ENCODE measurements at regions not wholly inside any gene's neighbourhood (a gene's known extent, or its start where the extent isn't known, plus 50 kb on each side); places are given as distances from the start of the nearest gene placed in this dataset.

DNA sequence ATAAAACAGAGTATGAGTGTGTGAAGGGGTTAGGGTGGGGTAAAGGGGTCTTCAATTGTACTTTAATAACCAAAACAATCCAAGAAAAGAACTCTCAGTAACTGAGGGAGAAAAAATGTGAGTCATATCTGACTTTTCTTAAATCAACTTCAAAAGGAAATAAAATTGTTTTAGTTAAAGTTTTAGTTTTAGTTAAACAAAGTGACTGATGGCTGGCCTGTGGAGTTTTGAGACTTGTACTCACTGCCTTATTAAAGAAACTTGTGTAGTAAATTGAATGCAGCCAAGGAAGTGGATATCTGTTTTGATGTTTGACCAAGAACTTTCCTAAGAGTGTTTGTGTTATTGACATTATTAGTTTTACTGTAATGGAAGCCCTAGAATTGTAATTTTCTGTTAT lies 2032.6 kb downstream of the MAT2B start:
- no peak for DNase-seq (ENCODE audit: low read depth)
- in situ Hi-C loops (cut with HindIII; ENCODE audit: low sequenced_read_pairs): no loop called here
- TF ChIP-seq, protein P1, sequence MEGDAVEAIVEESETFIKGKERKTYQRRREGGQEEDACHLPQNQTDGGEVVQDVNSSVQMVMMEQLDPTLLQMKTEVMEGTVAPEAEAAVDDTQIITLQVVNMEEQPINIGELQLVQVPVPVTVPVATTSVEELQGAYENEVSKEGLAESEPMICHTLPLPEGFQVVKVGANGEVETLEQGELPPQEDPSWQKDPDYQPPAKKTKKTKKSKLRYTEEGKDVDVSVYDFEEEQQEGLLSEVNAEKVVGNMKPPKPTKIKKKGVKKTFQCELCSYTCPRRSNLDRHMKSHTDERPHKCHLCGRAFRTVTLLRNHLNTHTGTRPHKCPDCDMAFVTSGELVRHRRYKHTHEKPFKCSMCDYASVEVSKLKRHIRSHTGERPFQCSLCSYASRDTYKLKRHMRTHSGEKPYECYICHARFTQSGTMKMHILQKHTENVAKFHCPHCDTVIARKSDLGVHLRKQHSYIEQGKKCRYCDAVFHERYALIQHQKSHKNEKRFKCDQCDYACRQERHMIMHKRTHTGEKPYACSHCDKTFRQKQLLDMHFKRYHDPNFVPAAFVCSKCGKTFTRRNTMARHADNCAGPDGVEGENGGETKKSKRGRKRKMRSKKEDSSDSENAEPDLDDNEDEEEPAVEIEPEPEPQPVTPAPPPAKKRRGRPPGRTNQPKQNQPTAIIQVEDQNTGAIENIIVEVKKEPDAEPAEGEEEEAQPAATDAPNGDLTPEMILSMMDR (IDR thresholded peaks at IDR 0.05; ENCODE audit: low read depth, low read length, missing control alignments): no peak
- no peak overlapping the region for H3K4me3 ChIP-seq (ENCODE audit: low read depth, low read length)

DNA sequence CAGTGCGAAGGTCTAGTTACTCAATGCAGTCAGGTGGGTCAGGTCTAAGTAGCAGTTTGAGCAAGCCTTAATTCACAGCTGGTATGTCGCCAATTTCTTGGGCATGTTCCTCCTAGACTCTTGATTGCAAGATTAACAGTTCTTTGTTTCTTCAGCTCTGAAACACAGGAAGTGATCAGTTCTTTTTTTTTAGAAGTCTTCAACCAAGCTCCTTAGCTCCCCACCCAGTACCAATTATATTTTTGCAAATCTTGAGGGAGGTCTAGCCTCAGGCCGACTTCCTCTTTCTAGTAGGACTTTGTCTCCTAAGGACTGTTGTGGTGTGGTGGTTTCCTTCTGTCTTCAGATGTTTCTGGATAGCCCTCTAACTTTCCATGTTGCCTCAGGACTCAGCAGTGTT lies 2054.2 kb downstream of the MAT2B start:
- no peak for DNase-seq (ENCODE audit: low read depth)
- TF ChIP-seq, protein P1 (IDR thresholded peaks at IDR 0.05; ENCODE audit: low read depth, low read length, missing control alignments): no peak
- in situ Hi-C loops (cut with HindIII; ENCODE audit: low sequenced_read_pairs): no loop called here
- H3K4me3 ChIP-seq (ENCODE audit: low read depth, low read length): no peak overlapping the region

DNA sequence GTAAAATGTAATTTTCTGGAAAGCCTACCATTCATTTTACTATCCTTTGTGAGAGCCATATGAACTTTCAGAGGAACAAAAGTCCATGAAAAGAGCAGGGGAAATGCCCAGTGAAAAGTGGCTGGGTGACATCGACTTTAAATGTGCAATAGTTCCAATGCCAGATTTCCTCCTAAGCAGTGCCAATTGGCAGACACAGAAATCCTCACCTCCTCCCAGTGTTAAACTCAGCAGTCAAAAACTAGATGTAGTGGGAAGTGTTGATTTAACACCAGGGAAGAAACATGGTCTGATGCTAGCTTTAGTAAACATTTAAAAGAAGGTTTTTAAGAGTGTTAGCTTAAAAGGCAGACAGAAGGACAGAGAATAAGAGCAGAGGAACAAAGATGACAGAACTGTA lies 2055.2 kb downstream of the MAT2B start:
- in situ Hi-C loops (cut with HindIII; ENCODE audit: low sequenced_read_pairs): no loop called here
- TF ChIP-seq, protein P1 (IDR thresholded peaks at IDR 0.05; ENCODE audit: low read depth, low read length, missing control alignments): no peak
- no peak overlapping the region for H3K4me3 ChIP-seq (ENCODE audit: low read depth, low read length)
- DNase-seq (ENCODE audit: low read depth): no peak

DNA sequence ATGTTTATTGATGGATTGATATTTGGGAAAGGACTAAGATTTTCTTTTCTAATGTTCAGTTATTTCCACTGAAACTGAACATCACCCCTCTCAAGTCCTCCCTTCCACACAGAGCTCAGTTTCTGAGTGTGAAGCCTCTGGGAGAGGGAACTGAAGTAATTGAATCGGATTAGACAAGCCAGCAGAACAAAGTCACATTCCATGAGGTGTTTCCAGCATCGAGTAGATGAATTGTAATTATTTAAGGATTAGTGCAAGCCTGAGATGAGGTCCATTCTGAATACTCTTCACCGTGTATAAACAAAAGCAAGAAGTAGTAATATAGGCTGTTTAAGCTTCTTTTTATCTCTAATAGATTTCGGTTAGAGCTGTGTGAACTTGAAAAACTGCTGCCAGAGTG lies 2060.5 kb downstream of the MAT2B start:
- no peak for DNase-seq (ENCODE audit: low read depth)
- no peak overlapping the region for H3K4me3 ChIP-seq (ENCODE audit: low read depth, low read length)
- TF ChIP-seq, protein P1 (IDR thresholded peaks at IDR 0.05; ENCODE audit: low read depth, low read length, missing control alignments): no peak
- in situ Hi-C loops (cut with HindIII; ENCODE audit: low sequenced_read_pairs): no loop called here

DNA sequence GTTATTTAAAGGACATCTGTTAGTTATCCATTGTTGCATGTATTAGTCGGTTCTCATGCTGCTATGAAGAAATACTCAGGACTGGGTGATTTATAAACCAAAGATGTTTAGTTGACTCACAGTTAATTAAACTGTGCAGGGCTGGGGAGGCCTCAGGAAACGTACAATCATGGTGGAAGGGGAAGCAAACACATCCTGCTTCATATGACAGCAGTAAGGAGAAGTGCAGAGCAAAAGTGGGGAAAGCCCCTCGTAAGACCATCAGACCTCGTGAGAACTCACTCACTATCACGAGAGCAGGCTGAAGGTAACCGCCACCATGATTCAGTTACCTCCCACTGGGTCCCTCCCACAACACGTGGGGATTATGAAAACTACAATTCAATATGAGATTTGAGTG lies 2064.1 kb downstream of the MAT2B start:
- TF ChIP-seq, protein P1 (IDR thresholded peaks at IDR 0.05; ENCODE audit: low read depth, low read length, missing control alignments): no peak
- in situ Hi-C loops (cut with HindIII; ENCODE audit: low sequenced_read_pairs): no loop called here
- no peak overlapping the region for H3K4me3 ChIP-seq (ENCODE audit: low read depth, low read length)
- DNase-seq (ENCODE audit: low read depth): no peak

DNA sequence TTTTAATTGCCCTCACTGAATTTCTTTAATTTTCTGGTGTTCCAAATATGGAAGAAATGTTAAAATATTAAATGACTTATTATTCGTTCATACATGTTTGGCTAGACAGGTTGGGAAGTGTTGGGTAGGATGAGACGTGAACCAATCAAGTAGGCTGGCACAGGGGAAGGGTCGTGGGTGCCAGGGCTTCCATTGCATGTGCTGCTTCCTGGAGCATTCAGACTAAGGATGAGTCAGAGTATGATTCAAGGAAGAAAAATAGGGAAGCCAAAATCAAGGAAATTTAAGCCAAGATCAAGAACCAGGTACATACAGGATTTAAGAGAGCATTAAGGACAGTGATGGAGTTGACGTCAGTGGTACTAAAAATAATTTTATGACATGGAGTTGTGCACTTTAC lies 2068.0 kb downstream of the MAT2B start:
- TF ChIP-seq, protein P1 (IDR thresholded peaks at IDR 0.05; ENCODE audit: low read depth, low read length, missing control alignments): no peak
- H3K4me3 ChIP-seq (ENCODE audit: low read depth, low read length): no peak overlapping the region
- no peak for DNase-seq (ENCODE audit: low read depth)
- in situ Hi-C loops (cut with HindIII; ENCODE audit: low sequenced_read_pairs): no loop called here

DNA sequence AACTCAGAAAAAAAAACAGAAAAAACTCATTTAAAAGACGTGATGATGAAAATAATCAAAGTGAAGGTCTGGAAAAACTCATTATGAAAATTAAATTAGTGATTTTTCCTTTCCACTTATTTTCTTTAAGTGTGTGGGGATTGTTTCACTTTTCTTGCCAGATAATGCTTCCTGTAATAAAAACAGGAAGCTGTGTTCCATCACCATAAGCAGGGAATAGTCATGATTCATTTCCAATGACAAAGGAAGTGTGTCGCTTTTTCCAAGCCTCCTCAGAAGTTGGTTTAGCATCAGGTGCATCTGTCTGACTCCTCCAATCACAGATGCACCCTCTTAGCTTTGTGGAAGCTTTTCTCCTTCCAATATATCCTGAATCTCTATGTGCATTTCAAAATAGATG lies 2068.7 kb downstream of the MAT2B start:
- TF ChIP-seq, protein P1 (IDR thresholded peaks at IDR 0.05; ENCODE audit: low read depth, low read length, missing control alignments): no peak

More for the DNA sequence above, 2068.7 kb downstream of the MAT2B start:
- no peak for DNase-seq (ENCODE audit: low read depth)
- no peak overlapping the region for H3K4me3 ChIP-seq (ENCODE audit: low read depth, low read length)
- in situ Hi-C loops (cut with HindIII; ENCODE audit: low sequenced_read_pairs): no loop called here

All from astrocyte of the cerebellum (primary cell).